ENCODE measurements at regions not wholly inside any gene's neighbourhood (a gene's known extent, or its start where the extent isn't known, plus 50 kb on each side); places are given as distances from the start of the nearest gene placed in this dataset.

GRCh38 chr3:159761848-159762635, 226.6 kb upstream of the IL12A start:
- Histone ChIP-seq H3K36me3 (ENCODE audit: control insufficient read depth, insufficient read depth, low read length) (no peaks in the 10 kb centered on the region), H3K27me3 (ENCODE audit: control insufficient read depth, insufficient read depth, low read length) (no peaks in the 10 kb centered on the region), H3K4me3 (ENCODE audit: low read depth, low read length) (no peak overlapping the region)
- no peak for FAIRE-seq
- peak; percentile 34 for DNase-seq (ENCODE audit: low read depth)
- TF ChIP-seq, protein P1, sequence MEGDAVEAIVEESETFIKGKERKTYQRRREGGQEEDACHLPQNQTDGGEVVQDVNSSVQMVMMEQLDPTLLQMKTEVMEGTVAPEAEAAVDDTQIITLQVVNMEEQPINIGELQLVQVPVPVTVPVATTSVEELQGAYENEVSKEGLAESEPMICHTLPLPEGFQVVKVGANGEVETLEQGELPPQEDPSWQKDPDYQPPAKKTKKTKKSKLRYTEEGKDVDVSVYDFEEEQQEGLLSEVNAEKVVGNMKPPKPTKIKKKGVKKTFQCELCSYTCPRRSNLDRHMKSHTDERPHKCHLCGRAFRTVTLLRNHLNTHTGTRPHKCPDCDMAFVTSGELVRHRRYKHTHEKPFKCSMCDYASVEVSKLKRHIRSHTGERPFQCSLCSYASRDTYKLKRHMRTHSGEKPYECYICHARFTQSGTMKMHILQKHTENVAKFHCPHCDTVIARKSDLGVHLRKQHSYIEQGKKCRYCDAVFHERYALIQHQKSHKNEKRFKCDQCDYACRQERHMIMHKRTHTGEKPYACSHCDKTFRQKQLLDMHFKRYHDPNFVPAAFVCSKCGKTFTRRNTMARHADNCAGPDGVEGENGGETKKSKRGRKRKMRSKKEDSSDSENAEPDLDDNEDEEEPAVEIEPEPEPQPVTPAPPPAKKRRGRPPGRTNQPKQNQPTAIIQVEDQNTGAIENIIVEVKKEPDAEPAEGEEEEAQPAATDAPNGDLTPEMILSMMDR (IDR thresholded peaks at IDR 0.05; ENCODE audit: insufficient read depth, low read length, severe bottlenecking): no peak

DNA sequence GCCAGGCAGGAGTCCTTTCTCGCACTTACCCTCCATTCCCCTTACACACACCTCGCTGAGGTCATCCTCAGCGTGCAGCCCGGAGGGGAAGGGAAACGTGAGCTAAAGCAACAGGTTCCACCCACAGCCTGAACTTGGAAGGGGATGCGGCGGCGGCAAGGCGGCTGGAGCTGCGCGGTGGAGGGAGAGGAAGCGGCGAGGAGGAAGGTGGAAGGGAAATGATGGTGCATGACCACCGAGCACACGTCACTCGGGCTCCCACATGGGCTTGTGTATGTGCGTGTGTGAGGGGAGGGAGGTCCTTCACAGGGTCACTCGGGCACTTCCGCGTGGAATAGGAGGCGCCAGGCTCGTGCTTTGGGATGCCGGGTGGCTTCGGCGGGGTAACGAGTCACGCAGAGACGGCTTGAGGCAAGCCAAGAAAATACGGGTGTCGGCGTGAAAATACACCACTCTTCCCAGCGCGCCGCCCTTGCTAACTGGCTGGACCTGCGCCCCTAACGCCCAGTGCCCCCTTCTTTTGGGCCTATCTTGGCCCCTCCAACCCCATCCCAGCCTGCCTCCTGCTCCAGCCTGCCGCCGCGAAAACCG, 225.5 kb upstream of the IL12A start:
- H3K27me3 ChIP-seq (ENCODE audit: control insufficient read depth, insufficient read depth, low read length): no peaks in the 10 kb centered on the region
- no peaks in the 10 kb centered on the region for H3K36me3 ChIP-seq (ENCODE audit: control insufficient read depth, insufficient read depth, low read length)
- no peak for FAIRE-seq
- peak; percentile 86 for DNase-seq (ENCODE audit: low read depth)
- H3K4me3 ChIP-seq (ENCODE audit: low read depth, low read length): peak overlapping the region; percentile 66
- TF ChIP-seq, protein P1 (IDR thresholded peaks at IDR 0.05; ENCODE audit: insufficient read depth, low read length, severe bottlenecking): no peak

GRCh38 chr3:159763602-159764489, 224.8 kb upstream of the IL12A start:
- H3K36me3 ChIP-seq (ENCODE audit: control insufficient read depth, insufficient read depth, low read length): no peaks in the 10 kb centered on the region
- H3K27me3 ChIP-seq (ENCODE audit: control insufficient read depth, insufficient read depth, low read length): no peaks in the 10 kb centered on the region
- DNase-seq (ENCODE audit: low read depth) (peak; percentile 67), FAIRE-seq (no peak)
- TF ChIP-seq, protein P1 (IDR thresholded peaks at IDR 0.05; ENCODE audit: insufficient read depth, low read length, severe bottlenecking): peak; percentile 19
- peak overlapping the region; percentile 66 for H3K4me3 ChIP-seq (ENCODE audit: low read depth, low read length)

- DNase-seq (ENCODE audit: low read depth) (no peak), FAIRE-seq (no peak)
- Histone ChIP-seq H3K4me3 (ENCODE audit: low read depth, low read length) (peak overlapping the region; percentile 66), H3K36me3 (ENCODE audit: control insufficient read depth, insufficient read depth, low read length) (no peaks in the 10 kb centered on the region), H3K27me3 (ENCODE audit: control insufficient read depth, insufficient read depth, low read length) (no peaks in the 10 kb centered on the region)
- TF ChIP-seq, protein P1 (IDR thresholded peaks at IDR 0.05; ENCODE audit: insufficient read depth, low read length, severe bottlenecking): no peak
Measured at GRCh38 chr3:159764490-159765029, 224.1 kb upstream of the IL12A start.

GRCh38 chr3:159765030-159765859, 223.4 kb upstream of the IL12A start:
- no peaks in the 10 kb centered on the region for H3K27me3 ChIP-seq (ENCODE audit: control insufficient read depth, insufficient read depth, low read length)
- DNase-seq (ENCODE audit: low read depth) (peak; percentile 98), FAIRE-seq (no peak)
- H3K36me3 ChIP-seq (ENCODE audit: control insufficient read depth, insufficient read depth, low read length): no peaks in the 10 kb centered on the region
- peak overlapping the region; percentile 66 for H3K4me3 ChIP-seq (ENCODE audit: low read depth, low read length)
- TF ChIP-seq, protein P1 (IDR thresholded peaks at IDR 0.05; ENCODE audit: insufficient read depth, low read length, severe bottlenecking): no peak

Measured in bronchial epithelial cell (primary cell).